ENCODE measurements at regions not wholly inside any gene's neighbourhood (a gene's known extent, or its start where the extent isn't known, plus 50 kb on each side); places are given as distances from the start of the nearest gene placed in this dataset.

GRCh38 chr11:70614034-70614681 lies 215.8 kb downstream of the CTTN start:
- Histone ChIP-seq H3K4me3 (ENCODE audit: low read depth, low read length) (no peak overlapping the region), H3K36me3 (replicated peaks) (no peaks in the 10 kb centered on the region), H3K27me3 (replicated peaks) (no peaks in the 10 kb centered on the region), H3K27ac (no peak overlapping the region)
- no peak for TF ChIP-seq CTCF (IDR thresholded peaks at IDR 0.05; ENCODE audit: low read depth, low read length, missing control alignments)
- in situ Hi-C loops (cut with HindIII; ENCODE audit: low pct_ligation_motif_present, low sequenced_read_pairs) = no loop called here
- no peak for DNase-seq

- H3K36me3 ChIP-seq (replicated peaks) = no peaks in the 10 kb centered on the region
- in situ Hi-C loops (cut with HindIII; ENCODE audit: low pct_ligation_motif_present, low sequenced_read_pairs) = no loop called here
- H3K27me3 ChIP-seq (replicated peaks) = no peaks in the 10 kb centered on the region
- TF ChIP-seq CTCF (IDR thresholded peaks at IDR 0.05; ENCODE audit: low read depth, low read length, missing control alignments) = no peak
- H3K27ac ChIP-seq = no peak overlapping the region
- no peak for DNase-seq
- H3K4me3 ChIP-seq (ENCODE audit: low read depth, low read length) = no peak overlapping the region
These were observed 216.9 kb downstream of the CTTN start for GRCh38 chr11:70615036-70615875.

GRCh38 chr11:70616317-70616716 lies 218.0 kb downstream of the CTTN start:
- no peak for DNase-seq
- H3K4me3 ChIP-seq (ENCODE audit: low read depth, low read length) = no peak overlapping the region
- in situ Hi-C loops (cut with HindIII; ENCODE audit: low pct_ligation_motif_present, low sequenced_read_pairs) = no loop called here

GRCh38 chr11:70616938-70617654 lies 218.8 kb downstream of the CTTN start:
- H3K27ac ChIP-seq = no peak overlapping the region
- no peak for TF ChIP-seq CTCF (IDR thresholded peaks at IDR 0.05; ENCODE audit: low read depth, low read length, missing control alignments)
- no peak overlapping the region for H3K4me3 ChIP-seq (ENCODE audit: low read depth, low read length)
- no peaks in the 10 kb centered on the region for H3K27me3 ChIP-seq (replicated peaks)
- no peak for DNase-seq
- in situ Hi-C loops (cut with HindIII; ENCODE audit: low pct_ligation_motif_present, low sequenced_read_pairs) = no loop called here
- H3K36me3 ChIP-seq (replicated peaks) = no peaks in the 10 kb centered on the region

More at GRCh38 chr11:70616317-70616716, 218.0 kb downstream of the CTTN start:
- no peaks in the 10 kb centered on the region for H3K36me3 ChIP-seq (replicated peaks)
- TF ChIP-seq CTCF (IDR thresholded peaks at IDR 0.05; ENCODE audit: low read depth, low read length, missing control alignments) = no peak
- H3K27me3 ChIP-seq (replicated peaks) = no peaks in the 10 kb centered on the region
- H3K27ac ChIP-seq = no peak overlapping the region

- H3K27me3 ChIP-seq (replicated peaks) = no peaks in the 10 kb centered on the region
- H3K27ac ChIP-seq = no peak overlapping the region
- in situ Hi-C loops (cut with HindIII; ENCODE audit: low pct_ligation_motif_present, low sequenced_read_pairs) = no loop called here
- no peak overlapping the region for H3K4me3 ChIP-seq (ENCODE audit: low read depth, low read length)
- no peak for TF ChIP-seq CTCF (IDR thresholded peaks at IDR 0.05; ENCODE audit: low read depth, low read length, missing control alignments)
- H3K36me3 ChIP-seq (replicated peaks) = no peaks in the 10 kb centered on the region
- DNase-seq = no peak
These were observed 220.2 kb downstream of the CTTN start for GRCh38 chr11:70618431-70619101.
